SJSA1 (cell line): ENCODE measurements at regions not wholly inside any gene's neighbourhood (a gene's known extent, or its start where the extent isn't known, plus 50 kb on each side); places are given as distances from the start of the nearest gene placed in this dataset.
"Not testable (repeated sequence)": the region's sequence is repeated elsewhere in the genome, so short reads cannot be mapped to it uniquely, and the experiment has no call there.

Experiments used
- DNase-seq, 2 experiments: peaks; one replicate each; pipeline ENCODE4 v3.0.0-alpha.2; 2015 to 2020; ENCODE audit warnings: low spot score in 2 of 2, low read depth in 1 of 2
- H3K27ac ChIP-seq: fragments of 250-450 bp; sonication (Bioruptor Pico); 2 replicates; pipeline ENCODE4 v1.5.1; 2020; ENCODE audit warnings: mild to moderate bottlenecking, moderate library complexity
- H3K27me3 ChIP-seq: fragments of 250-450 bp; sonication (Bioruptor Pico); replicated peaks from 2 replicates; pipeline ENCODE4 v1.5.1; 2020; ENCODE audit warnings: mild to moderate bottlenecking, moderate library complexity
- H3K36me3 ChIP-seq: fragments of 250-450 bp; sonication (Bioruptor Pico); 2 replicates; pipeline ENCODE4 v1.5.1; 2020; ENCODE audit warnings: mild to moderate bottlenecking
- H3K4me1 ChIP-seq: fragments of 250-450 bp; sonication (Bioruptor Pico); replicated peaks from 2 replicates; pipeline ENCODE4 v1.6.1; 2021; ENCODE audit warnings: mild to moderate bottlenecking
- H3K4me3 ChIP-seq: fragments of 250-450 bp; sonication (Bioruptor Pico); 2 replicates; pipeline ENCODE4 v1.5.1; 2020; ENCODE audit warnings: mild to moderate bottlenecking
- H3K9me3 ChIP-seq: fragments of 250-450 bp; sonication (Bioruptor Pico); replicated peaks from 2 replicates; pipeline ENCODE4 v1.5.1; 2020; ENCODE audit warnings: mild to moderate bottlenecking

GRCh38 chr5:104928906-104929520 lies 1366.4 kb upstream of the NUDT12 start:
- no peaks in the 10 kb centered on the region for H3K4me1 ChIP-seq
- no peak overlapping the region for H3K27ac ChIP-seq
- DNase-seq, result no peak
- H3K4me3 ChIP-seq, result no peak overlapping the region
- H3K27me3 ChIP-seq, result no peaks in the 10 kb centered on the region
- H3K36me3 ChIP-seq, result no peaks in the 10 kb centered on the region
- H3K9me3 ChIP-seq, result no peaks in the 10 kb centered on the region

- Histone ChIP-seq H3K9me3 (peaks cover 2% of the 10 kb centered on the region; the same call in 1 of the 2 replicates), H3K36me3 (no peaks in the 10 kb centered on the region), H3K4me1 (no peaks in the 10 kb centered on the region), H3K27ac (no peak overlapping the region), H3K27me3 (no peaks in the 10 kb centered on the region), H3K4me3 (no peak overlapping the region)
- DNase-seq, result no peak
Observed at GRCh38 chr5:104915226-104915625, 1352.6 kb upstream of the NUDT12 start.

GRCh38 chr5:104914536-104915070 lies 1352.0 kb upstream of the NUDT12 start:
- no peak for DNase-seq
- no peak overlapping the region for H3K27ac ChIP-seq
- H3K36me3 ChIP-seq, result no peaks in the 10 kb centered on the region

GRCh38 chr5:104913841-104914281 lies 1351.3 kb upstream of the NUDT12 start:
- no peak for DNase-seq
- H3K9me3 ChIP-seq, result peaks cover 2% of the 10 kb centered on the region; the same call in 1 of the 2 replicates
- no peaks in the 10 kb centered on the region for H3K36me3 ChIP-seq
- H3K27me3 ChIP-seq, result no peaks in the 10 kb centered on the region
- no peaks in the 10 kb centered on the region for H3K4me1 ChIP-seq
- H3K27ac ChIP-seq, result no peak overlapping the region
- no peak overlapping the region for H3K4me3 ChIP-seq

More at GRCh38 chr5:104914536-104915070, 1352.0 kb upstream of the NUDT12 start:
- no peaks in the 10 kb centered on the region for H3K27me3 ChIP-seq
- H3K9me3 ChIP-seq, result peaks cover 2% of the 10 kb centered on the region; the same call in 1 of the 2 replicates
- H3K4me3 ChIP-seq, result no peak overlapping the region
- no peaks in the 10 kb centered on the region for H3K4me1 ChIP-seq

- H3K27ac ChIP-seq, result no peak overlapping the region
- no peaks in the 10 kb centered on the region for H3K9me3 ChIP-seq
- H3K4me1 ChIP-seq, result no peaks in the 10 kb centered on the region
- no peak for DNase-seq
- no peaks in the 10 kb centered on the region for H3K27me3 ChIP-seq
- H3K36me3 ChIP-seq, result no peaks in the 10 kb centered on the region
- H3K4me3 ChIP-seq, result no peak overlapping the region
Observed at GRCh38 chr5:104909803-104910202, 1347.2 kb upstream of the NUDT12 start.

GRCh38 chr5:104904561-104904960 lies 1342.0 kb upstream of the NUDT12 start:
- Histone ChIP-seq H3K4me3 (no peak overlapping the region), H3K27me3 (no peaks in the 10 kb centered on the region), H3K27ac (no peak overlapping the region), H3K4me1 (no peaks in the 10 kb centered on the region), H3K9me3 (no peaks in the 10 kb centered on the region; the same call in 1 of the 2 replicates), H3K36me3 (no peaks in the 10 kb centered on the region)
- no peak for DNase-seq

- Histone ChIP-seq H3K4me3 (no peak overlapping the region), H3K27me3 (no peaks in the 10 kb centered on the region), H3K9me3 (no peaks in the 10 kb centered on the region; the same call in 1 of the 2 replicates), H3K27ac (no peak overlapping the region), H3K4me1 (no peaks in the 10 kb centered on the region), H3K36me3 (no peaks in the 10 kb centered on the region)
- no peak for DNase-seq
Observed at GRCh38 chr5:104903941-104904340, 1341.4 kb upstream of the NUDT12 start.

GRCh38 chr5:104891596-104891995 lies 1329.0 kb upstream of the NUDT12 start:
- Histone ChIP-seq H3K4me3 (no peak overlapping the region), H3K27me3 (no peaks in the 10 kb centered on the region), H3K36me3 (no peaks in the 10 kb centered on the region), H3K27ac (no peak overlapping the region), H3K4me1 (no peaks in the 10 kb centered on the region), H3K9me3 (no peaks in the 10 kb centered on the region)
- no peak for DNase-seq

- Histone ChIP-seq H3K4me3 (no peak overlapping the region), H3K4me1 (no peaks in the 10 kb centered on the region), H3K27me3 (no peaks in the 10 kb centered on the region), H3K27ac (no peak overlapping the region), H3K9me3 (no peaks in the 10 kb centered on the region), H3K36me3 (no peaks in the 10 kb centered on the region)
- no peak for DNase-seq
Observed at GRCh38 chr5:104890767-104891166, 1328.2 kb upstream of the NUDT12 start.

- Histone ChIP-seq H3K4me3 (no peak overlapping the region), H3K27me3 (no peaks in the 10 kb centered on the region), H3K4me1 (no peaks in the 10 kb centered on the region), H3K9me3 (peaks cover 5% of the 10 kb centered on the region; the same call in 1 of the 2 replicates), H3K27ac (no peak overlapping the region), H3K36me3 (no peaks in the 10 kb centered on the region; the same call in 1 of the 2 replicates)
- DNase-seq, result no peak
Observed at GRCh38 chr5:104859437-104859836, 1296.8 kb upstream of the NUDT12 start.

GRCh38 chr5:104852099-104852498 lies 1289.5 kb upstream of the NUDT12 start:
- H3K27ac ChIP-seq, H3K9me3 ChIP-seq, H3K36me3 ChIP-seq, H3K27me3 ChIP-seq, H3K4me3 ChIP-seq, DNase-seq, H3K4me1 ChIP-seq: not testable (repeated sequence)

- DNase-seq, result no peak
- Histone ChIP-seq H3K4me3 (no peak overlapping the region), H3K27ac (no peak overlapping the region), H3K9me3 (no peaks in the 10 kb centered on the region; the same call in 1 of the 2 replicates), H3K4me1 (no peaks in the 10 kb centered on the region), H3K36me3 (no peaks in the 10 kb centered on the region), H3K27me3 (no peaks in the 10 kb centered on the region)
Observed at GRCh38 chr5:104845541-104845940, 1283.0 kb upstream of the NUDT12 start.

GRCh38 chr5:104843822-104844221 lies 1281.2 kb upstream of the NUDT12 start:
- H3K36me3 ChIP-seq, result no peaks in the 10 kb centered on the region
- H3K4me1 ChIP-seq, result no peaks in the 10 kb centered on the region
- no peak overlapping the region for H3K27ac ChIP-seq
- H3K27me3 ChIP-seq, result no peaks in the 10 kb centered on the region
- no peaks in the 10 kb centered on the region; the same call in 1 of the 2 replicates for H3K9me3 ChIP-seq
- no peak for DNase-seq
- H3K4me3 ChIP-seq, result no peak overlapping the region

- H3K36me3 ChIP-seq, result no peaks in the 10 kb centered on the region
- H3K9me3 ChIP-seq, result peaks cover 3% of the 10 kb centered on the region; the same call in 1 of the 2 replicates
- H3K27ac ChIP-seq, result no peak overlapping the region
- DNase-seq, result no peak
- no peaks in the 10 kb centered on the region for H3K27me3 ChIP-seq
- no peak overlapping the region for H3K4me3 ChIP-seq
- no peaks in the 10 kb centered on the region for H3K4me1 ChIP-seq
Observed at GRCh38 chr5:104840284-104840683, 1277.7 kb upstream of the NUDT12 start.
